ENCODE measurements at regions not wholly inside any gene's neighbourhood (a gene's known extent, or its start where the extent isn't known, plus 50 kb on each side); places are given as distances from the start of the nearest gene placed in this dataset.

- Histone ChIP-seq H3K9me3 (ENCODE audit: control insufficient read depth in 1 of 2, low read length in 2 of 2) (no peaks in the 10 kb centered on the region), H3K4me3 (ENCODE audit: low read length in 2 of 2) (no peak overlapping the region), H3K4me1 (ENCODE audit: insufficient read depth, low read length) (no peaks in the 10 kb centered on the region), H3K36me3 (ENCODE audit: insufficient read depth, low read length) (no peaks in the 10 kb centered on the region), H3K27ac (ENCODE audit: low read depth, low read length) (no peak overlapping the region), H3K27me3 (ENCODE audit: insufficient read depth, low read length) (no peaks in the 10 kb centered on the region)
- no peaks in the 10 kb centered on the region for H3K36me3 Mint-ChIP-seq
- H3K4me1 Mint-ChIP-seq: no peaks in the 10 kb centered on the region
- POLR2A ChIA-PET (ENCODE audit: partially characterized antibody): no interaction called here
- intact Hi-C loops (cut with micrococcal nuclease): no loop called here
- H3K27me3 Mint-ChIP-seq: no peaks in the 10 kb centered on the region
- H3K9me3 Mint-ChIP-seq: peaks cover 0 to 14% (median 6%) of the 10 kb centered on the region in 8 donors
- no peak for DNase-seq
- no peak overlapping the region for H3K4me3 Mint-ChIP-seq
- CTCF ChIA-PET (ENCODE audit: partially characterized antibody): no interaction called here
- no peak overlapping the region for H3K27ac Mint-ChIP-seq
Measured at GRCh38 chr13:47829690-47830089, 171.4 kb downstream of the SUCLA2 start.

- POLR2A ChIA-PET (ENCODE audit: partially characterized antibody): no interaction called here
- Histone ChIP-seq H3K36me3 (ENCODE audit: insufficient read depth, low read length) (no peaks in the 10 kb centered on the region), H3K4me3 (ENCODE audit: low read length in 2 of 2) (no peak overlapping the region), H3K27ac (ENCODE audit: low read depth, low read length) (no peak overlapping the region), H3K9me3 (ENCODE audit: control insufficient read depth in 1 of 2, low read length in 2 of 2) (no peaks in the 10 kb centered on the region), H3K4me1 (ENCODE audit: insufficient read depth, low read length) (no peaks in the 10 kb centered on the region), H3K27me3 (ENCODE audit: insufficient read depth, low read length) (no peaks in the 10 kb centered on the region)
- no peak overlapping the region for H3K4me3 Mint-ChIP-seq
- intact Hi-C loops (cut with micrococcal nuclease): no loop called here
- H3K27ac Mint-ChIP-seq: no peak overlapping the region
- H3K27me3 Mint-ChIP-seq: peaks cover 0 to 2% of the 10 kb centered on the region in 2 donors
- CTCF ChIA-PET (ENCODE audit: partially characterized antibody): no interaction called here
- H3K36me3 Mint-ChIP-seq: no peaks in the 10 kb centered on the region
- no peak for DNase-seq
- peaks cover 0 to 24% (median 7%) of the 10 kb centered on the region in 8 donors for H3K9me3 Mint-ChIP-seq
- no peaks in the 10 kb centered on the region for H3K4me1 Mint-ChIP-seq
Measured at GRCh38 chr13:47826471-47826870, 174.6 kb downstream of the SUCLA2 start.

GRCh38 chr13:47822036-47822435 lies 179.0 kb downstream of the SUCLA2 start:
- POLR2A ChIA-PET (ENCODE audit: partially characterized antibody): no interaction called here
- no peaks in the 10 kb centered on the region for H3K4me1 ChIP-seq (ENCODE audit: insufficient read depth, low read length)
- H3K36me3 ChIP-seq (ENCODE audit: insufficient read depth, low read length): no peaks in the 10 kb centered on the region
- intact Hi-C loops (cut with micrococcal nuclease): no loop called here
- Mint-ChIP-seq H3K27me3 (peaks cover 1 to 2% of the 10 kb centered on the region in 2 donors), H3K4me1 (no peaks in the 10 kb centered on the region), H3K36me3 (no peaks in the 10 kb centered on the region), H3K9me3 (peaks cover 0 to 24% (median 7%) of the 10 kb centered on the region in 8 donors), H3K4me3 (no peak overlapping the region), H3K27ac (no peak overlapping the region)
- H3K9me3 ChIP-seq (ENCODE audit: control insufficient read depth in 1 of 2, low read length in 2 of 2): no peaks in the 10 kb centered on the region
- CTCF ChIA-PET (ENCODE audit: partially characterized antibody): no interaction called here
- no peak overlapping the region for H3K4me3 ChIP-seq (ENCODE audit: low read length in 2 of 2)
- no peak for DNase-seq
- no peaks in the 10 kb centered on the region for H3K27me3 ChIP-seq (ENCODE audit: insufficient read depth, low read length)
- no peak overlapping the region for H3K27ac ChIP-seq (ENCODE audit: low read depth, low read length)

GRCh38 chr13:47816831-47817230 lies 184.2 kb downstream of the SUCLA2 start:
- Mint-ChIP-seq H3K9me3 (peaks cover 0 to 2% (median 0%) of the 10 kb centered on the region in 8 donors), H3K36me3 (no peaks in the 10 kb centered on the region), H3K27me3 (peaks cover 0 to 1% of the 10 kb centered on the region in 2 donors), H3K4me3 (no peak overlapping the region), H3K27ac (no peak overlapping the region), H3K4me1 (no peaks in the 10 kb centered on the region)
- Histone ChIP-seq H3K4me3 (ENCODE audit: low read length in 2 of 2) (no peak overlapping the region), H3K9me3 (ENCODE audit: control insufficient read depth in 1 of 2, low read length in 2 of 2) (no peaks in the 10 kb centered on the region), H3K27ac (ENCODE audit: low read depth, low read length) (no peak overlapping the region), H3K27me3 (ENCODE audit: insufficient read depth, low read length) (no peaks in the 10 kb centered on the region), H3K36me3 (ENCODE audit: insufficient read depth, low read length) (no peaks in the 10 kb centered on the region), H3K4me1 (ENCODE audit: insufficient read depth, low read length) (no peaks in the 10 kb centered on the region)
- ChIA-PET POLR2A (ENCODE audit: partially characterized antibody) (no interaction called here), CTCF (ENCODE audit: partially characterized antibody) (no interaction called here)
- no peak for DNase-seq
- intact Hi-C loops (cut with micrococcal nuclease): no loop called here

- Mint-ChIP-seq H3K9me3 (no peaks in the 10 kb centered on the region), H3K27ac (no peak overlapping the region), H3K27me3 (peaks cover 0 to under 1% of the 10 kb centered on the region in 2 donors), H3K4me1 (no peaks in the 10 kb centered on the region), H3K36me3 (no peaks in the 10 kb centered on the region), H3K4me3 (no peak overlapping the region)
- Histone ChIP-seq H3K27me3 (ENCODE audit: insufficient read depth, low read length) (no peaks in the 10 kb centered on the region), H3K9me3 (ENCODE audit: control insufficient read depth in 1 of 2, low read length in 2 of 2) (no peaks in the 10 kb centered on the region), H3K4me1 (ENCODE audit: insufficient read depth, low read length) (no peaks in the 10 kb centered on the region), H3K4me3 (ENCODE audit: low read length in 2 of 2) (no peak overlapping the region), H3K36me3 (ENCODE audit: insufficient read depth, low read length) (no peaks in the 10 kb centered on the region), H3K27ac (ENCODE audit: low read depth, low read length) (no peak overlapping the region)
- POLR2A ChIA-PET (ENCODE audit: partially characterized antibody): no interaction called here
- no peak for DNase-seq
- intact Hi-C loops (cut with micrococcal nuclease): no loop called here
- CTCF ChIA-PET (ENCODE audit: partially characterized antibody): no interaction called here
Measured at GRCh38 chr13:47813718-47814117, 187.4 kb downstream of the SUCLA2 start.

- ChIA-PET POLR2A (ENCODE audit: partially characterized antibody) (no interaction called here), CTCF (ENCODE audit: partially characterized antibody) (interaction anchor here (1.0 kb wide), 1 partner anchor 8 kb away, joined by 3 read pairs; no protein-coding TSS in a partner anchor)
- Mint-ChIP-seq H3K4me1 (no peaks in the 10 kb centered on the region), H3K27me3 (peaks cover 0 to 3% of the 10 kb centered on the region in 2 donors), H3K9me3 (peaks cover 0 to 2% (median 0%) of the 10 kb centered on the region in 8 donors), H3K36me3 (no peaks in the 10 kb centered on the region), H3K27ac (no peak overlapping the region), H3K4me3 (no peak overlapping the region)
- DNase-seq: no peak
- Histone ChIP-seq H3K27ac (ENCODE audit: low read depth, low read length) (no peak overlapping the region), H3K4me3 (ENCODE audit: low read length in 2 of 2) (no peak overlapping the region), H3K9me3 (ENCODE audit: control insufficient read depth in 1 of 2, low read length in 2 of 2) (no peaks in the 10 kb centered on the region), H3K4me1 (ENCODE audit: insufficient read depth, low read length) (no peaks in the 10 kb centered on the region), H3K27me3 (ENCODE audit: insufficient read depth, low read length) (no peaks in the 10 kb centered on the region), H3K36me3 (ENCODE audit: insufficient read depth, low read length) (no peaks in the 10 kb centered on the region)
- intact Hi-C loops (cut with micrococcal nuclease): no loop called here
Measured at GRCh38 chr13:47809411-47809810, 191.7 kb downstream of the SUCLA2 start.

- no peak overlapping the region for H3K4me3 Mint-ChIP-seq
- Histone ChIP-seq H3K27me3 (ENCODE audit: insufficient read depth, low read length) (no peaks in the 10 kb centered on the region), H3K27ac (ENCODE audit: low read depth, low read length) (no peak overlapping the region), H3K4me3 (ENCODE audit: low read length in 2 of 2) (no peak overlapping the region), H3K9me3 (ENCODE audit: control insufficient read depth in 1 of 2, low read length in 2 of 2) (no peaks in the 10 kb centered on the region), H3K36me3 (ENCODE audit: insufficient read depth, low read length) (no peaks in the 10 kb centered on the region), H3K4me1 (ENCODE audit: insufficient read depth, low read length) (no peaks in the 10 kb centered on the region)
- peaks cover 0 to 9% (median 3%) of the 10 kb centered on the region in 8 donors for H3K9me3 Mint-ChIP-seq
- POLR2A ChIA-PET (ENCODE audit: partially characterized antibody): no interaction called here
- no peak for DNase-seq
- peaks cover 0 to 1% of the 10 kb centered on the region in 2 donors for H3K27me3 Mint-ChIP-seq
- CTCF ChIA-PET (ENCODE audit: partially characterized antibody): no interaction called here
- no peaks in the 10 kb centered on the region for H3K36me3 Mint-ChIP-seq
- H3K27ac Mint-ChIP-seq: no peak overlapping the region
- intact Hi-C loops (cut with micrococcal nuclease): no loop called here
- no peaks in the 10 kb centered on the region for H3K4me1 Mint-ChIP-seq
Measured at GRCh38 chr13:47803131-47803530, 197.9 kb downstream of the SUCLA2 start.

GRCh38 chr13:47801555-47801954 lies 199.5 kb downstream of the SUCLA2 start:
- no peak for DNase-seq
- no peak overlapping the region for H3K27ac Mint-ChIP-seq
- CTCF ChIA-PET (ENCODE audit: partially characterized antibody): interaction anchor here (0.9 kb wide), 1 partner anchor 8 kb away, joined by 3 read pairs; no protein-coding TSS in a partner anchor
- no peak overlapping the region for H3K4me3 Mint-ChIP-seq
- POLR2A ChIA-PET (ENCODE audit: partially characterized antibody): no interaction called here
- H3K27me3 Mint-ChIP-seq: peaks cover 0 to 1% of the 10 kb centered on the region in 2 donors
- Histone ChIP-seq H3K36me3 (ENCODE audit: insufficient read depth, low read length) (no peaks in the 10 kb centered on the region), H3K4me3 (ENCODE audit: low read length in 2 of 2) (no peak overlapping the region), H3K9me3 (ENCODE audit: control insufficient read depth in 1 of 2, low read length in 2 of 2) (no peaks in the 10 kb centered on the region), H3K27me3 (ENCODE audit: insufficient read depth, low read length) (no peaks in the 10 kb centered on the region), H3K27ac (ENCODE audit: low read depth, low read length) (no peak overlapping the region), H3K4me1 (ENCODE audit: insufficient read depth, low read length) (no peaks in the 10 kb centered on the region)
- no peaks in the 10 kb centered on the region for H3K36me3 Mint-ChIP-seq
- intact Hi-C loops (cut with micrococcal nuclease): no loop called here
- no peaks in the 10 kb centered on the region for H3K4me1 Mint-ChIP-seq
- H3K9me3 Mint-ChIP-seq: peaks cover 0 to 9% (median 3%) of the 10 kb centered on the region in 8 donors

Measured in CD4-positive, alpha-beta memory T cell (primary cell).